ENCODE measurements at regions not wholly inside any gene's neighbourhood (a gene's known extent, or its start where the extent isn't known, plus 50 kb on each side); places are given as distances from the start of the nearest gene placed in this dataset.
A peak's percentile ranks its signal among the peaks of the same experiment; 100 is the strongest.

DNA sequence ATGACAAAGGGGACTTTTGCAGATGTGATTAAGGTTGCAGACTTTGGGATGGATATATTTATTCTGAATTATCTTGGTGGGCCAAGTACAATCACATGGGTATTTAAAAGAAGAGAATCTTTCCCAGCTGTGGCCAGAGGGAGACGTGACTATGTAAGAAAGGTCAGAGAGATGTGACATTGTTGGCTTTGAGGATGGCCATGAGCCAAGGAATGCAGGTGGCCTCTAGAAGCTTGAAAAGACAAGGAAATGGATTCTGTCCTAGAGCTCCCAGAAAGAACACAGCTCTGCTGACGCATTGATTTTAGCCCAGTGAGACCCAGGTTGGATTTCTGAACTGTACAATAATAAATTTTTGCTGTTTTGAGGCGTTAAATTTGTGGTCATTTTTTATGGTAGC lies 616.0 kb upstream of the TBL1XR1 start:
- no peaks in the 10 kb centered on the region for H3K4me1 ChIP-seq (ENCODE audit: low read depth)
- H3K4me3 ChIP-seq = no peak overlapping the region
- no peak for TF ChIP-seq CTCF (IDR thresholded peaks at IDR 0.05; ENCODE audit: low read depth, low read length)
- no peaks in the 10 kb centered on the region for H3K27me3 ChIP-seq
- DNase-seq (ENCODE audit: low read depth in 1 of 2, low spot score in 1 of 2) = peak in 1 of 2 donors; percentile 39
- no peak overlapping the region for H3K27ac ChIP-seq
- H3K36me3 ChIP-seq = no peaks in the 10 kb centered on the region
- H3K9me3 ChIP-seq (ENCODE audit: low read depth) = no peaks in the 10 kb centered on the region

DNA sequence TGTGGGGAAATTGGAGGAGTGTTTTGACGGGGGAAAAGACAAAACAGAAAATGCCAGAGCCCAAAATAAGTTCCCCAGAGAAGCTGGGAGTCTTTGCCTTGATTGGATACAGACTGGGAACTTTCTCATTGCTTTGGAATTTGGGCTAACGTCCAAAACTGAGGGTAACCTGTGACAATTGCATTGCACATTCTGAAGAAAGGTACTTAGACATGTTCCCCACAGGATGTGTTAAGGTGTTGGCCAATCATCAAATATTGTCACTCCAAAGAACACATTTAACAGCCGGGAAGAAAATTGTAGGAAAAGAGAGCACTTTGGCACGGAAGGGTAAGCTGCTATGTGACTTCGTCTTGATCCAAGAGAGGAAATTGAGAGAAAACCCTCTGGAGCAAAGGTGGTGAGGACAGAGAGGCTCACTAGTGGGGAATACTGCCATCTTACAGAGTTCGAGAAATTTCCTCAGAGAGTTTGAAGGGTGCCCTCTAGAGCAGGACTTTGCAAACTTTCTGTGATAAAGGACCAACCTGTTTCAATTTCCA lies 619.5 kb upstream of the TBL1XR1 start:
- no peak overlapping the region for H3K27ac ChIP-seq
- peak in 1 of 2 donors; percentile 90 for DNase-seq (ENCODE audit: low read depth in 1 of 2, low spot score in 1 of 2)
- H3K27me3 ChIP-seq = no peaks in the 10 kb centered on the region
- no peaks in the 10 kb centered on the region for H3K9me3 ChIP-seq (ENCODE audit: low read depth)
- no peaks in the 10 kb centered on the region for H3K36me3 ChIP-seq
- TF ChIP-seq CTCF (IDR thresholded peaks at IDR 0.05; ENCODE audit: low read depth, low read length) = peak; percentile 33
- H3K4me1 ChIP-seq (ENCODE audit: low read depth) = no peaks in the 10 kb centered on the region
- no peak overlapping the region for H3K4me3 ChIP-seq

DNA sequence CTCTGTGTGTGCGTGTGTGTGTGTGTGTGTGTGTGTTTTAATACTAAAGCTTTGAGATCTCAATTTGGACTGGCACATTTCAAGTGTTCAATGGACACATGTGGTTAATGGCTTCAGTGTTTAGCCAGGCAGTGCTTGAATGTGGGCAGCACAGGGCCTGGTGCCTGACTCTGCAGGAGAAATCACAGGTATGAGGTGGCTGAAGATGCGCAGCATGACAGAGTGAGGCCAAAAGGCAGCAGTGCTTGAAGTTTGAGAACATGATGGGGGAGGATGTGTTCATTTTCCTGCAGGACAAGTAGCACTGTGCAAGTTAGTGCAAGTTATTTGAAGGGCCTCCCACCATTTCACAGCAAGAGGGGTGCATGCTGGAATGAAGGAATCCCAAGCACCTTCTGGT lies 620.5 kb upstream of the TBL1XR1 start:
- DNase-seq (ENCODE audit: low read depth in 1 of 2, low spot score in 1 of 2) = no peak
- no peaks in the 10 kb centered on the region for H3K9me3 ChIP-seq (ENCODE audit: low read depth)
- H3K27me3 ChIP-seq = no peaks in the 10 kb centered on the region
- no peaks in the 10 kb centered on the region for H3K36me3 ChIP-seq
- no peak for TF ChIP-seq CTCF (IDR thresholded peaks at IDR 0.05; ENCODE audit: low read depth, low read length)
- H3K27ac ChIP-seq = no peak overlapping the region
- H3K4me1 ChIP-seq (ENCODE audit: low read depth) = no peaks in the 10 kb centered on the region
- no peak overlapping the region for H3K4me3 ChIP-seq

DNA sequence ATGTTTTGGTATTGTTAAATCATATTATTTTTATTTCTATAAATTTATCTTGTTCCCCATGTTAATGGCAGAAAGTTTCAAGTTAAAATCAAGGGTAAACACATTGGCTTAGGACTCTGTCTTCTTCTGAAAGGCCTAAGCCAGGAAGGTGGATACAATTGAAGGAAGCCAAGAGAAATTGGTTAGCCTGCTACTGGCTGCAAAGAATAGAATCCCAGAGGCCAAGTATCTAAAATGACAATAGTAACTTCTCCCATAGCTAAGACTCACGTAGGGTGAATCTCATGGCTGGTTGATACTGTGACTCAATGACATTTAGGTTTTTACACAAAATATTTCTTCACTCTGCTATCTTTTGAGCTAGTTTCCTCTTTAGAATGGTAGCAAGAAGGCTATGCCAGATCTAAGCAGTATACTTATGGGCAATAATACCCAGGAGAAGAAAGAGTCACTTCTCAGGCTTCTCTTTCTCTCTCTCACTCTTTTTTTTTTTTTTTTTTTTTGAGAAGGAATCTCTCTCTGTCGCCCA lies 621.5 kb upstream of the TBL1XR1 start:
- Histone ChIP-seq H3K4me3 (no peak overlapping the region), H3K27me3 (no peaks in the 10 kb centered on the region), H3K36me3 (no peaks in the 10 kb centered on the region), H3K4me1 (ENCODE audit: low read depth) (no peaks in the 10 kb centered on the region), H3K27ac (no peak overlapping the region), H3K9me3 (ENCODE audit: low read depth) (no peaks in the 10 kb centered on the region)
- no peak for TF ChIP-seq CTCF (IDR thresholded peaks at IDR 0.05; ENCODE audit: low read depth, low read length)
- no peak for DNase-seq (ENCODE audit: low read depth in 1 of 2, low spot score in 1 of 2)

DNA sequence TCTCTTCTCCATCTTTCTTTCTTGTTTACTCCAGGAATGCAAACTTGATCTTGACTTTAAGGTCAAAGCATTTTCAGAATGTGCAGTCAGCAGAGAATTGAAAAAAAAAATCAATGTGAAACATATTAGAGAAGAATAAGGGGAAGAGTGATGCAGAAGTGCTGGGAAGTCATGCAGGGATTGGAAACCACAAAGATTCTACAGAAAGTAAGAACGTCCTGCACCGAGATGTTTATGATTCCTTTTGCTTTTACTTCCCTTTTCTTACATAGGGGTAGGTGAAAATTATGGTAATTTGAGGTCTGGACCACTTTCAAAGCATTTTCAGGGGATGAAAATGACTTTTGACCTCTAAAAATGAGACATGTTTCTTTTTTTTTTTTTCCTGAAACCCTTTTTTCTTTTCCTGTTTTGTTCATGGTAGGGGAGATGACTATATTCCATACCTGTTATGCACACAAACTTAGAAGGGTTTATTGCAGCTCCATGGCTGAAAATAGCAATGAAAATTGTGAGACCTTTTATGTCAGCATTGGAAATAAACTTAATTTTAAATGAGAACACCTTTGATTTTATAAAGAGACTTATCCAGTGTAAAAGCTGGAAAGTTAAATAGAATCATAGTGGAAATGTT lies 623.5 kb upstream of the TBL1XR1 start:
- no peaks in the 10 kb centered on the region for H3K36me3 ChIP-seq
- H3K27ac ChIP-seq = no peak overlapping the region
- peak in 1 of 2 donors; percentile 78 for DNase-seq (ENCODE audit: low read depth in 1 of 2, low spot score in 1 of 2)

More for the DNA sequence above, 623.5 kb upstream of the TBL1XR1 start:
- Histone ChIP-seq H3K9me3 (ENCODE audit: low read depth) (no peaks in the 10 kb centered on the region), H3K4me3 (no peak overlapping the region), H3K4me1 (ENCODE audit: low read depth) (no peaks in the 10 kb centered on the region), H3K27me3 (no peaks in the 10 kb centered on the region)
- no peak for TF ChIP-seq CTCF (IDR thresholded peaks at IDR 0.05; ENCODE audit: low read depth, low read length)
